ENCODE measurements at regions not wholly inside any gene's neighbourhood (a gene's known extent, or its start where the extent isn't known, plus 50 kb on each side); places are given as distances from the start of the nearest gene placed in this dataset.

DNA sequence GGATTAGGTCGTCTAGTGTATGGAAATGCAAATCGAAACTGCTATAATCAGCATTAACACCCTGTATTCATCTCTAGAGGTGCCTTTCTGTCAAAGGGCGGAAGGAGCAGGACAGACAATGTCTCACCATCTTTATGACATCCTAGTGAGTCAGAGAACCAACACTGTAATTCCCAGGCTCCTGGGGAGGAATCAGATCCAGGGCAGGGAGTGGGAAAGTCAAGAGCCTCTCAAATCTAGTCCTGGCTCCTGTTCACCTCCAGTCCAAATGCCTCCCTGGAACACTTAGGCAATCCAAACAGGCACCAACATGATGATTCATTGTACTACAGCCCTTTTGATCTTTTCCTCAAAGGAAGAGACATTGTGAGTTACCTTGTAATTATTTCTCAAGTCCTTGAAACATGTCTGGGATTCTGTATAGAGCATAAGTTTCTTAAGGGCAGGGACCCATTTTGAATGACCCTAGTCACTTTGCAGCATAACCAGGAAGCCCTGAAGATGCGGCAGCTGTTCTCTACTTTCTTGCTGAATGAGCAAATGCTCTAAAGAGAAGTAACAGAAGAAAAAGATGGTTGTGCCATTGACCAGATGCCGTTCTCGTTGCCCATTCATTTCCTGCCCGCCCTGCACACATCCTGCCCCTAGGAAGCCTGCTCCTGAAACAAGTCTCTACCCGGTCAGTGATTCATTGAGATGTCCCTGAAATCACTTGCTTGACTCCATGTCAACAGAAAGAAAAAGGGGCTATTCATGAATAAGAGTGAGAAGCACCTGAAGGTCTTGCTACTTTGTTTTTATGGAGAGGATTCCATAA, 112.8 kb upstream of the JARID2 start:
- ChIA-PET POLR2A (ENCODE audit: partially characterized antibody) (no interaction called here), CTCF (ENCODE audit: partially characterized antibody) (no interaction called here)
- peaks cover 0 to 6% (median 0%) of the 10 kb centered on the region in 4 donors for H3K4me1 Mint-ChIP-seq
- H3K4me3 ChIP-seq (ENCODE audit: low read length in 2 of 2), result no peak overlapping the region
- H3K27ac ChIP-seq (ENCODE audit: low read depth, low read length), result no peak overlapping the region
- no peaks in the 10 kb centered on the region for H3K36me3 Mint-ChIP-seq
- no peaks in the 10 kb centered on the region for H3K36me3 ChIP-seq (ENCODE audit: insufficient read depth, low read length)
- no peaks in the 10 kb centered on the region for H3K9me3 Mint-ChIP-seq
- no peaks in the 10 kb centered on the region for H3K4me1 ChIP-seq (ENCODE audit: insufficient read depth, low read length)
- no peaks in the 10 kb centered on the region for H3K9me3 ChIP-seq (ENCODE audit: control insufficient read depth in 1 of 2, low read length in 2 of 2)
- intact Hi-C loops (cut with micrococcal nuclease), result no loop called here
- H3K27me3 ChIP-seq (ENCODE audit: insufficient read depth, low read length), result no peaks in the 10 kb centered on the region
- no peak overlapping the region for H3K27ac Mint-ChIP-seq
- no peak overlapping the region for H3K4me3 Mint-ChIP-seq
- no peak for DNase-seq
- H3K27me3 Mint-ChIP-seq, result no peaks in the 10 kb centered on the region

DNA sequence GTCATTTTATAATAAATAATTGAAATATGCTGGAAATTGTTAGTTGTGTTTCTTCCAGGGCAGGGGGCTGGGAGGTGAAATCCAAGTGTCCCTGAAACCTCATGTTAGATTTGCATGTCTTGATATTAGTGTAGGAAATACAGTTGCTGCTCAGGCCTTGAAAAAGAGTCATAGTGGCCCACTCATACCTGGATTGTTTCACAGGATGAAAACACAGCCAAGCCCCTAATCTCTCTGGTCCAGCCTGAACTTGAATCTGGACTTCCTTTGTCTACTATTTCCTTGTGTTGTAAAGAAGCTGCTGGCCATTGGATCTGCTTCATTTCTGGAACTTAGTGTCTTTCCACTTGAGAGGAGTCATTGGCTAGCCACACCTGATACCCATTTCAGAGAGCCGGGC, 108.8 kb upstream of the JARID2 start:
- intact Hi-C loops (cut with micrococcal nuclease), result no loop called here
- ChIA-PET CTCF (ENCODE audit: partially characterized antibody) (no interaction called here), POLR2A (ENCODE audit: partially characterized antibody) (no interaction called here)
- no peaks in the 10 kb centered on the region for H3K36me3 Mint-ChIP-seq
- Histone ChIP-seq H3K4me1 (ENCODE audit: insufficient read depth, low read length) (no peaks in the 10 kb centered on the region), H3K36me3 (ENCODE audit: insufficient read depth, low read length) (no peaks in the 10 kb centered on the region), H3K4me3 (ENCODE audit: low read length in 2 of 2) (no peak overlapping the region), H3K27me3 (ENCODE audit: insufficient read depth, low read length) (no peaks in the 10 kb centered on the region), H3K9me3 (ENCODE audit: control insufficient read depth in 1 of 2, low read length in 2 of 2) (no peaks in the 10 kb centered on the region), H3K27ac (ENCODE audit: low read depth, low read length) (no peak overlapping the region)
- no peak for DNase-seq
- H3K4me1 Mint-ChIP-seq, result no peaks in the 10 kb centered on the region
- H3K9me3 Mint-ChIP-seq, result no peaks in the 10 kb centered on the region
- no peak overlapping the region for H3K27ac Mint-ChIP-seq
- no peak overlapping the region for H3K4me3 Mint-ChIP-seq
- no peaks in the 10 kb centered on the region for H3K27me3 Mint-ChIP-seq

DNA sequence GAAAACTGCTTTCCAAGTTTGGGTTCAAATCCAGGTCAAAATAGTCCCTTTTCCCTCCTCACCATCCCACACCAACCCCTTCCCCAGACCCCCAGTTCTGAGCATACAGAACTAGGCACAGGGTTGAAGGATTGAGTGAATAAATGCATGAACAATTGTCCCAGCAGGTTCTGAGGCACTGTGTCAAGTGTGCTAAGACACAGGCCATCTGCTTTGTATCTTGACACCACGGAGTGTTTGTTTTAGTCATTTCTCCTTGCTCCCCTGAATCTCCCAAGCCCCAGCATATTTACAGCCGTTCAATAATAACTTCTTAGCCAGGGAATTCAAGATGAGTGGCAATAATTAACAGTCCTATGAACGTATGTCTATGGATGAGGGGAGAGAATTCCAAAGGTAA, 102.8 kb upstream of the JARID2 start:
- Histone ChIP-seq H3K27me3 (ENCODE audit: insufficient read depth, low read length) (no peaks in the 10 kb centered on the region), H3K27ac (ENCODE audit: low read depth, low read length) (no peak overlapping the region), H3K4me3 (ENCODE audit: low read length in 2 of 2) (no peak overlapping the region), H3K36me3 (ENCODE audit: insufficient read depth, low read length) (no peaks in the 10 kb centered on the region), H3K9me3 (ENCODE audit: control insufficient read depth in 1 of 2, low read length in 2 of 2) (no peaks in the 10 kb centered on the region), H3K4me1 (ENCODE audit: insufficient read depth, low read length) (no peaks in the 10 kb centered on the region)
- Mint-ChIP-seq H3K4me1 (no peaks in the 10 kb centered on the region), H3K27ac (no peak overlapping the region), H3K9me3 (no peaks in the 10 kb centered on the region), H3K36me3 (no peaks in the 10 kb centered on the region), H3K27me3 (peaks cover 2 to 9% of the 10 kb centered on the region in 2 donors), H3K4me3 (no peak overlapping the region)
- ChIA-PET CTCF (ENCODE audit: partially characterized antibody) (no interaction called here), POLR2A (ENCODE audit: partially characterized antibody) (no interaction called here)
- intact Hi-C loops (cut with micrococcal nuclease), result no loop called here
- DNase-seq, result no peak

DNA sequence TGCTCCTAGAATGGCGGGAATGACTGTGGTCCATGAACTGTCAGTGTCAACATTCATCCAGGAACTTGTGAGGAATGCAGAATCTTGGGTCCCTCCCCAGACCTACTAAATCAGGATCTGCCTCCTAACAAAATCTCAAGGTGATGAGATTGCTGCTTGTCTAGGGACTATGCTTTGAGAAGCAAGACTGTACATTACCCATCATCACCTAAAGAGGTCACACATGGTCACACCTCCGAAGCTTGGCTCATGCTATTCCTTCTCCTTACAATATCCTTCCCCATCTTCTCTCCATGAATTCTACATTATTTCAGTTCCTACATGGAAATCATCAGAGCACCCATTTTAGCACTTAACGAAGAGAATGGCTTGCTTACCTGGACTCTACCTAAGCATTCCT, 102.3 kb upstream of the JARID2 start:
- intact Hi-C loops (cut with micrococcal nuclease), result no loop called here
- Histone ChIP-seq H3K36me3 (ENCODE audit: insufficient read depth, low read length) (no peaks in the 10 kb centered on the region), H3K4me1 (ENCODE audit: insufficient read depth, low read length) (no peaks in the 10 kb centered on the region), H3K27me3 (ENCODE audit: insufficient read depth, low read length) (no peaks in the 10 kb centered on the region), H3K9me3 (ENCODE audit: control insufficient read depth in 1 of 2, low read length in 2 of 2) (no peaks in the 10 kb centered on the region), H3K27ac (ENCODE audit: low read depth, low read length) (no peak overlapping the region), H3K4me3 (ENCODE audit: low read length in 2 of 2) (no peak overlapping the region)
- Mint-ChIP-seq H3K4me1 (no peaks in the 10 kb centered on the region), H3K27ac (no peak overlapping the region), H3K27me3 (peaks cover 2 to 10% of the 10 kb centered on the region in 2 donors), H3K36me3 (no peaks in the 10 kb centered on the region), H3K4me3 (no peak overlapping the region), H3K9me3 (no peaks in the 10 kb centered on the region)
- no peak for DNase-seq
- CTCF ChIA-PET (ENCODE audit: partially characterized antibody), result no interaction called here
- POLR2A ChIA-PET (ENCODE audit: partially characterized antibody), result no interaction called here

DNA sequence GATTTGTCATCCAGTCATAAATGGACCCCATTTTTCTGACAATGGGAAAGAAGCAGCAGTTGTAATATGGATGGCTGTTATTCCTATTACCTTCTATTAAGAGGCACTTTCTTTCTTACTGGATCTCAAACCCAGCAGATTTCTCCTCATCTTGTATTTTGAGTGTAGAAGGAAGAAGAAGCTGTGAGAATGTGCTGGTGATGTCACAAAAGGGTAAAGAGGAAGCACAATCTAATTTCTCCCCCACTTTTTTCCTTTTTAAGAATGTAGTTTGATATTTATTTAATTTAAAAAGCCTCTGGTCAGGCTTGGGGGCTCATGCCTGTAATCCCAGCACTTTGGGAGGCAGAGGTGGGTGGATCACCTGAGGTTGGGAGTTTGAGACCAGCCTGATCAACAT, 100.0 kb upstream of the JARID2 start:
- CTCF ChIA-PET (ENCODE audit: partially characterized antibody), result no interaction called here
- Histone ChIP-seq H3K27ac (ENCODE audit: low read depth, low read length) (no peak overlapping the region), H3K36me3 (ENCODE audit: insufficient read depth, low read length) (no peaks in the 10 kb centered on the region), H3K4me3 (ENCODE audit: low read length in 2 of 2) (no peak overlapping the region), H3K4me1 (ENCODE audit: insufficient read depth, low read length) (no peaks in the 10 kb centered on the region), H3K9me3 (ENCODE audit: control insufficient read depth in 1 of 2, low read length in 2 of 2) (no peaks in the 10 kb centered on the region), H3K27me3 (ENCODE audit: insufficient read depth, low read length) (no peaks in the 10 kb centered on the region)
- intact Hi-C loops (cut with micrococcal nuclease), result no loop called here
- peaks cover 2 to 10% of the 10 kb centered on the region in 2 donors for H3K27me3 Mint-ChIP-seq
- DNase-seq, result no peak
- no peaks in the 10 kb centered on the region for H3K36me3 Mint-ChIP-seq
- H3K4me1 Mint-ChIP-seq, result no peaks in the 10 kb centered on the region
- no peak overlapping the region for H3K27ac Mint-ChIP-seq
- H3K9me3 Mint-ChIP-seq, result no peaks in the 10 kb centered on the region
- POLR2A ChIA-PET (ENCODE audit: partially characterized antibody), result no interaction called here
- H3K4me3 Mint-ChIP-seq, result no peak overlapping the region

DNA sequence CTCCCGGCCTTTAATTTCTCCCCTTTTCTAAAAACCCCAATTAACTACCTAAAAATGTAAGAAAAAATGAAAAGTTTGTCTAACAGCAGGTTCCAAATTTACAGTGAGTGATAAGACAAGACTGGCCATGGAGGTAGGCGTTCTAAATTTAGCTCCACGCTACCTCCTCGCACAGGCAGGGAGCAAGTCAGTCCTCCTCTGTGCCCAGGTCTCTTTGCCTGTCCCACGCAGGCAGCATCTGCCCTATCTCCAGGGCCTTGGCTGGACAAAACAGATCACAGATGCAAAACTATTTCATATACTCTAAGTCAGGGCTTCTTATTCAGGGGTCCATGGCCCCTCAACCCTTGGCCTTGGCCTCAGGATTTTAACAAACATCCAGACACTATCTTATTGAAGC, 98.0 kb upstream of the JARID2 start:
- Mint-ChIP-seq H3K27me3 (peaks cover 2 to 8% of the 10 kb centered on the region in 2 donors), H3K4me3 (no peak overlapping the region), H3K4me1 (no peaks in the 10 kb centered on the region), H3K9me3 (no peaks in the 10 kb centered on the region), H3K36me3 (no peaks in the 10 kb centered on the region), H3K27ac (no peak overlapping the region)
- Histone ChIP-seq H3K9me3 (ENCODE audit: control insufficient read depth in 1 of 2, low read length in 2 of 2) (no peaks in the 10 kb centered on the region), H3K27ac (ENCODE audit: low read depth, low read length) (no peak overlapping the region), H3K36me3 (ENCODE audit: insufficient read depth, low read length) (no peaks in the 10 kb centered on the region), H3K4me1 (ENCODE audit: insufficient read depth, low read length) (no peaks in the 10 kb centered on the region), H3K27me3 (ENCODE audit: insufficient read depth, low read length) (no peaks in the 10 kb centered on the region), H3K4me3 (ENCODE audit: low read length in 2 of 2) (no peak overlapping the region)
- intact Hi-C loops (cut with micrococcal nuclease), result no loop called here
- POLR2A ChIA-PET (ENCODE audit: partially characterized antibody), result interaction anchor here (1.0 kb wide), 1 partner anchor 392 kb away, joined by 3 read pairs; no protein-coding TSS in a partner anchor
- DNase-seq, result no peak
- CTCF ChIA-PET (ENCODE audit: partially characterized antibody), result no interaction called here

DNA sequence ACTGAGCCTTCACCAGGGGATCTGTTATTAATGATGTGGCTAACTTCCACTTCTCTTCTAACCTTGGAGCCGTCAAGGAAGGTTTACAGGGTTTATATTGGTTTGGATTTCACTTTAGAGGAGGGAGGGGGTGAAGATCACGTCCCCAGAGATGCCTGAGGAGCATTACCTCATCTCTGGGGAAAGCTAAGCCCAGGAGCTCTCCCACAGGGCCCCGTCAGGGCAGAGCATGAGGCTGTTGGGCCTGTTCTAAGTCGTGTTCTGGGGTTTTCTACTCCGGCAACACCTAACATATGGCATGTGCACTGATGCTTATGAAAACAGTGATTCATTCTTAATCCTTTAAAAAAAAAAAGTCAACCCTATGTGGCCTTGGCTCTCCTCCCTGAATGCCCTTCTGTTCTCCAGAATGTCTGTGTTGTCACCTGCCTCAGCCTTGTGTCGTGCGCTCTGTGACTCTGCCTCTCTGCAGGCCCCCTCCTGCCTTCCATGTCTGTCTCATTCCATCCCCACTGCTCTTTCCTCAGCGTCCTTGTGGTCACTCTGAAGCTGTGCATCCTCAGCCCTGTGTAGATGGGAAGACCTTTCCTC, 97.4 kb upstream of the JARID2 start:
- ChIA-PET CTCF (ENCODE audit: partially characterized antibody) (no interaction called here), POLR2A (ENCODE audit: partially characterized antibody) (interaction anchor here (1.0 kb wide), 1 partner anchor 392 kb away, joined by 3 read pairs; no protein-coding TSS in a partner anchor)
- Mint-ChIP-seq H3K4me1 (no peaks in the 10 kb centered on the region), H3K27me3 (peaks cover 2 to 5% of the 10 kb centered on the region in 2 donors), H3K36me3 (no peaks in the 10 kb centered on the region), H3K9me3 (no peaks in the 10 kb centered on the region), H3K4me3 (no peak overlapping the region), H3K27ac (no peak overlapping the region)
- no peak overlapping the region for H3K4me3 ChIP-seq (ENCODE audit: low read length in 2 of 2)
- no peaks in the 10 kb centered on the region for H3K36me3 ChIP-seq (ENCODE audit: insufficient read depth, low read length)
- no peaks in the 10 kb centered on the region for H3K9me3 ChIP-seq (ENCODE audit: control insufficient read depth in 1 of 2, low read length in 2 of 2)
- H3K27ac ChIP-seq (ENCODE audit: low read depth, low read length), result no peak overlapping the region
- intact Hi-C loops (cut with micrococcal nuclease), result no loop called here
- H3K27me3 ChIP-seq (ENCODE audit: insufficient read depth, low read length), result no peaks in the 10 kb centered on the region
- H3K4me1 ChIP-seq (ENCODE audit: insufficient read depth, low read length), result no peaks in the 10 kb centered on the region
- no peak for DNase-seq
